ENCODE measurements at regions not wholly inside any gene's neighbourhood (a gene's known extent, or its start where the extent isn't known, plus 50 kb on each side); places are given as distances from the start of the nearest gene placed in this dataset.

GRCh38 chr13:42684226-42684625 is 97.2 kb upstream of the FAM216B start:
- Histone ChIP-seq H3K4me1 (ENCODE audit: insufficient read depth) (no peaks in the 10 kb centered on the region), H3K27ac (no peak overlapping the region), H3K4me2 (no peak overlapping the region), H4K20me1 (ENCODE audit: insufficient read depth, poor library complexity, severe bottlenecking) (no peaks in the 10 kb centered on the region), H3K79me2 (no peaks in the 10 kb centered on the region), H3K27me3 (no peaks in the 10 kb centered on the region), H3K4me3 (no peak overlapping the region), H2AFZ (no peak overlapping the region), H3K9me3 (ENCODE audit: low read depth) (no peaks in the 10 kb centered on the region), H3K9me2 (replicated peaks; ENCODE audit: insufficient read depth) (no peaks in the 10 kb centered on the region), H3K36me3 (replicated peaks; ENCODE audit: insufficient read depth, low read depth) (no peaks in the 10 kb centered on the region)
- no peak for DNase-seq (ENCODE audit: low spot score)
- 50% methylated on average over 2 of the region's 2 CpGs for whole genome bisulfite sequencing (ENCODE audit: low lambda C conversion rate, missing lambda C conversion rate)
- TF ChIP-seq EZH2phosphoT487 (IDR thresholded peaks at IDR 0.05; ENCODE audit: low read depth, severe bottlenecking, unreplicated experiment), result no peak
- TF ChIP-seq EZH2 (IDR thresholded peaks at IDR 0.05; ENCODE audit: borderline replicate concordance), result no peak
- TF ChIP-seq CTCF (IDR thresholded peaks at IDR 0.05; ENCODE audit: poor library complexity), result no peak

GRCh38 chr13:42685751-42686150 is 95.6 kb upstream of the FAM216B start:
- DNase-seq (ENCODE audit: low spot score), result no peak
- no peak for TF ChIP-seq EZH2phosphoT487 (IDR thresholded peaks at IDR 0.05; ENCODE audit: low read depth, severe bottlenecking, unreplicated experiment)
- no peak for TF ChIP-seq EZH2 (IDR thresholded peaks at IDR 0.05; ENCODE audit: borderline replicate concordance)
- H3K4me3 ChIP-seq, result no peak overlapping the region
- H3K9me3 ChIP-seq (ENCODE audit: low read depth), result no peaks in the 10 kb centered on the region
- 86% methylated on average over 4 of the region's 4 CpGs for WGBS (ENCODE audit: low lambda C conversion rate, missing lambda C conversion rate)
- H3K4me1 ChIP-seq (ENCODE audit: insufficient read depth), result no peaks in the 10 kb centered on the region
- no peaks in the 10 kb centered on the region for H3K79me2 ChIP-seq
- H3K27ac ChIP-seq, result peak overlapping the region; percentile 32
- H3K36me3 ChIP-seq (replicated peaks; ENCODE audit: insufficient read depth, low read depth), result no peaks in the 10 kb centered on the region
- H2AFZ ChIP-seq, result no peak overlapping the region
- H3K4me2 ChIP-seq, result peak overlapping the region; percentile 26
- no peaks in the 10 kb centered on the region for H3K9me2 ChIP-seq (replicated peaks; ENCODE audit: insufficient read depth)
- H4K20me1 ChIP-seq (ENCODE audit: insufficient read depth, poor library complexity, severe bottlenecking), result no peaks in the 10 kb centered on the region
- H3K27me3 ChIP-seq, result no peaks in the 10 kb centered on the region

GRCh38 chr13:42686165-42686564 is 95.2 kb upstream of the FAM216B start:
- TF ChIP-seq CTCF (IDR thresholded peaks at IDR 0.05; ENCODE audit: poor library complexity), result no peak
- TF ChIP-seq EZH2 (IDR thresholded peaks at IDR 0.05; ENCODE audit: borderline replicate concordance), result no peak
- no peak for TF ChIP-seq EZH2phosphoT487 (IDR thresholded peaks at IDR 0.05; ENCODE audit: low read depth, severe bottlenecking, unreplicated experiment)
- no peaks in the 10 kb centered on the region for H3K36me3 ChIP-seq (replicated peaks; ENCODE audit: insufficient read depth, low read depth)
- no peak overlapping the region for H2AFZ ChIP-seq
- no peaks in the 10 kb centered on the region for H3K9me2 ChIP-seq (replicated peaks; ENCODE audit: insufficient read depth)
- no peaks in the 10 kb centered on the region for H3K79me2 ChIP-seq
- no peaks in the 10 kb centered on the region for H4K20me1 ChIP-seq (ENCODE audit: insufficient read depth, poor library complexity, severe bottlenecking)
- peak overlapping the region; percentile 32 for H3K27ac ChIP-seq
- DNase-seq (ENCODE audit: low spot score), result peak; percentile 15
- no peaks in the 10 kb centered on the region for H3K4me1 ChIP-seq (ENCODE audit: insufficient read depth)
- no peaks in the 10 kb centered on the region for H3K27me3 ChIP-seq
- H3K9me3 ChIP-seq (ENCODE audit: low read depth), result no peaks in the 10 kb centered on the region
- H3K4me3 ChIP-seq, result no peak overlapping the region
- peak overlapping the region; percentile 26 for H3K4me2 ChIP-seq

- no peak overlapping the region for H3K27ac ChIP-seq
- no peaks in the 10 kb centered on the region for H3K9me2 ChIP-seq (replicated peaks; ENCODE audit: insufficient read depth)
- H3K4me1 ChIP-seq (ENCODE audit: insufficient read depth), result no peaks in the 10 kb centered on the region
- no peaks in the 10 kb centered on the region for H3K9me3 ChIP-seq (ENCODE audit: low read depth)
- H3K36me3 ChIP-seq (replicated peaks; ENCODE audit: insufficient read depth, low read depth), result no peaks in the 10 kb centered on the region
- no peaks in the 10 kb centered on the region for H3K27me3 ChIP-seq
- no peak overlapping the region for H2AFZ ChIP-seq
- H3K4me3 ChIP-seq, result no peak overlapping the region
- no peak for DNase-seq (ENCODE audit: low spot score)
- H3K4me2 ChIP-seq, result no peak overlapping the region
- 50% methylated on average over 4 of the region's 4 CpGs for WGBS (ENCODE audit: low lambda C conversion rate, missing lambda C conversion rate)
- no peaks in the 10 kb centered on the region for H3K79me2 ChIP-seq
- no peak for TF ChIP-seq EZH2 (IDR thresholded peaks at IDR 0.05; ENCODE audit: borderline replicate concordance)
- TF ChIP-seq EZH2phosphoT487 (IDR thresholded peaks at IDR 0.05; ENCODE audit: low read depth, severe bottlenecking, unreplicated experiment), result no peak
- no peaks in the 10 kb centered on the region for H4K20me1 ChIP-seq (ENCODE audit: insufficient read depth, poor library complexity, severe bottlenecking)
Measured at GRCh38 chr13:42688821-42689220, 92.6 kb upstream of the FAM216B start.
